G401.6 (cell line): ENCODE measurements at regions not wholly inside any gene's neighbourhood (a gene's known extent, or its start where the extent isn't known, plus 50 kb on each side); places are given as distances from the start of the nearest gene placed in this dataset.

Experiments used
- FAIRE-seq: peaks from 2 replicates; lab custom pipeline; 2012; peaks lifted over from hg19 to GRCh38; lab: Jason Lieb, UNC

DNA sequence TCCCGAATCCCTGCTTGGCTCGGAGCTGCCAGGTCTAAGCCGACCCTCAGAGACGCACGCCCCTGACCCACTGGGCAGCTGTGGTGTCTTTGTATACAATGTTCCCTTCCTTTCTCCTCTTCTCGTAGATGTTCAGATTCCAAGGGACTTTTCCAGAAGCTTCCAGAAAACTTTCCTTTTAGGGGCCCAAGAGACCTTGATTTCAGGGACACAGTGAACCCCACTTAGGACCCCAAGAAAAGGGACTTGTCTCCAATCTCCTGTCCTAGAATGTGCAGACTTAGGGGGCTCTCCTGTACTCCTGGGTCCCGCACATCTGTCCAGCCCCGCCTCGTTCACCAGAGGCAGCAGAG lies 103.5 kb downstream of the EDN3 start:
- FAIRE-seq: no peak

DNA sequence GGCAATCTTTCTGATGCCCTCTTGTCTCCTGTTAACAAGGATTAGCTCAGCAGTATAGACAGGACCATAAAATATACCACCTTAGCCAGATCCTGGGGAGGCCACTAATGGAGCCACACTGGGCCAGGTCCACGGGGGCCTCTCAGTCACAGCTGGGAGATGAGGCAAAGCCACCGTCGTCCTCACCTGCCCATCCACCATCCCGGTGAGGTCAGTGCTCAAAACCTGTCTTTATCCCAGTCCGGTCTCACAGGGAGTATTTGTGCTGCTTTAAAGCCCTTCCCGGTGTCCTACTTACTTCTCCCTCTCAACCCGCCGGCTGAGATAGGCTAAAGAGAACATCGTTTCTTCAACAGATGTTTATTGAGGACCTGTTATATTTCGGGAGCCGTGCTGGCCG lies 104.3 kb downstream of the EDN3 start:
- FAIRE-seq: no peak

- no peak for FAIRE-seq
Observed at GRCh38 chr20:59405226-59406200, 105.1 kb downstream of the EDN3 start.

DNA sequence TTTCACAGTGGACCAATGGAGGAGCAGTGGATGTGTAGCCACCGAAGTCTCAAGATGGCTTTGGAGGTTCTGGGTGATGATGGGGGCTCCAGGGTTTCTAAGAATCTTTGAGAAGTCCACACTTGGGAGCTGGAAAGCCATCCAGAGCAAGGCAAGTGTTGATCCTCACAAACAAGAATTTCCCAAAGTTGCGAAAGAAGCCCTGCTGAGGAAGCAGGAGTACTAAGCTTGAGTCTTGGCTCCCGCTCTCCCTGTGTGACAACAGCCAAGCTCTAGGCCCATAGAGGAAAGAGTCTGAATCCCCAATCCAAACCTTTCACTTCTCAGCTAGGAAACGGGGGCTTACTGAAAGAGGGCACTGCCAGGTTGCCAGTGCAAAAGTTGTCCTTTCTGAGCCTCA lies 106.0 kb downstream of the EDN3 start:
- FAIRE-seq: no peak

- FAIRE-seq: no peak
Observed at GRCh38 chr20:59411170-59411569, 110.8 kb downstream of the EDN3 start.

GRCh38 chr20:59411589-59411988 lies 111.2 kb downstream of the EDN3 start:
- no peak for FAIRE-seq

- no peak for FAIRE-seq
Observed at GRCh38 chr20:59412181-59412580, 111.8 kb downstream of the EDN3 start.

DNA sequence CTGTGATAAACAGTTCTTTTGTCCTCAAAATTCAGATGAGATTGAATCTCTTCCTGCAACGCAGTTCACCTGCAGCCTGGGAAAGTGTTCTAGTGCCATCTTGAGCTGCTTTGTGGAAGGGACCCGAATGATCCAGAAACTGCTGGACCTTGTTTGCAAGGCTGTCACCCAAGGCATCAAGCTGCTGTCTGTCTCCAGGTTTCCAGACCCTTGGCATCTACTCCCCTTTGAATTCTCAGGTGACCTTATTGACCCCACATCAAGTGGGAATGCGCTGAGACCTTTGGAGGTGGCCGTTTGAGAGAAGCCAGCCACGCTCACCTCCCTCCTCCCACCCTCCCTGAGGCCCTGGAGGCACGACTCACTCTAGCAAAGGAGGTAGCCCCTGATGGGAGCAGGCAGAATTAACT lies 112.5 kb downstream of the EDN3 start:
- FAIRE-seq: no peak

- no peak for FAIRE-seq
Observed at GRCh38 chr20:59413326-59413865, 113.0 kb downstream of the EDN3 start.

DNA sequence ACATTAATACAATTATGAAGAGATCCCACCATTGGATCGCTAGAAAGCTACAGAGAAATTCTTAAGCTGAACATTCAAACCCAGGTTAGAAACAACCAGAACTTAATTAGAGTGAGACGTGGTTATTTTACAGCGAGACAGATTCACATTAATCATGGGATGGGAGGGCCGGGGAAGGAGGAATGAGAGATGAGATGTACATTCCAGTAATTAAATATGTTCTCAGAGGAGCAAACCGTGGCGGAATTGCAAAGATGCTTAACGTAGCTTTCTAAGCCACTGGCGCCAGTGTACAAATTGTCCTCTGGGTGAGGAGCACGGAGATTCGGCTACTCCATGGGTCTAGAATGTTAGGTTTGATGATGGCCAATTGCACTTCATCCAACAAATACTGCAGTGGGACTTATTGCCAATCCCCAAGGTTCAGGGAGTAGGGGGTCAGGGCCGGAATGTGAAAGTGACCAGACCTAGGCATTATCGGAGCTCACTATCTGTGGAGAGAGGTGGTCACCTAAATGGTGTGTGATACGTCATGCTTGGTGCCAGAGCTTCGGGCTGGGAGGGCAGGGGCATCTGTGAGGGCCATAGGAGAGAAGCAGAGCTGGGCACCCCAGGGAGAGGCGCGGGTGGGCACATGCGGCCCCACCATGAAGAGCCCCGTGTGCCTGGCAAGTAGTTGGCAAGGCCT lies 114.7 kb downstream of the EDN3 start:
- no peak for FAIRE-seq

- FAIRE-seq: no peak
Observed at GRCh38 chr20:59416916-59417315, 116.5 kb downstream of the EDN3 start.

DNA sequence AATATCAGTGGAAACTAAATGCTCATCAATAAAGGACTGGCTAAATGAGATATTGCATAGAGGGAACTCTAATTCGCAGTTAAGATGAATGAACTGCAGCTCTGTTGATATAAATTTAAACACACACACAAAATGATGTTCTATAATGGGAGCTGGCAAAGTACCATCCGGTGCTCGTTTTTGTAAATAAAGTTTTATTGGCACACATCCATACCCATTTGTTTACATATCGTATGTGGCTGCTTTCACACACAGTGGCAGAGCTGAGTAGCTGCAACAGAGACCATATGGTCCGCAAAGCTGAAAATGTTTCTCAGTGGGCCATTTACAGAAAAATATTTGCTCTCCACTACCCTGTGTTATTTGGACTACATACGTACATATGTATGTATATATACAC lies 120.7 kb downstream of the EDN3 start:
- no peak for FAIRE-seq

- FAIRE-seq: no peak
Observed at GRCh38 chr20:59421920-59422637, 121.7 kb downstream of the EDN3 start.

DNA sequence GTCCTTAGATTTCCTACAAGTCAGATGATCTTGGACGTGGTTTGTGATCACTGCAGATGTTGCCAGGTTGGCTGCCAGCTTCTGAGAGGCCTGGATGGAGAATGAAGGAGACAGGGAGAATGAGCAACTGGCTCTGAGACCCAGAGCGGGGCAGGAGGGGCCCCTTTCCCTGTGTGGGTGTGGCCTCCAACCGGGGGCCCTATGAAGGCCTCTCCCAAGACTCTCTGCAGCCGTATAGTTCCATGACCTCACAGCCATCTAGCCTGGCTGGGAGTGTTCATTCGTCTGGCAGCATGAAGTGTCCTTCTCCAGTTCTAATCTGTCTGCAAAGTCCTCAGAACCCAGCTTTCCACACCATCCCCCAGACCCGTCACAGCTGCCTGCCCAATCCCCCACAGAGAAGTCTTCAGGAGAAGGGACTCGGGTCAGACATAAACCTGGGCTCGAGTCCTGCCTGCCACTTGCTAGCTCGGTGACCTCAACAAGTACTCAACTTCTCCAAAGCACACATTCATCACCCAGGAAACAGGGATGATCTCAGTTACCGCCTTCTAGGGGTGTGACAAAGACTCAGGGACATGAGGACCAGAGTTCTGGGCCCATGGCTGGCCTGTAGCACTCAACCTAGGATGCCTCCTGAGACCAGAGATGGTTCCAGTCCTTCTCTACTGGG lies 122.6 kb downstream of the EDN3 start:
- FAIRE-seq: no peak

DNA sequence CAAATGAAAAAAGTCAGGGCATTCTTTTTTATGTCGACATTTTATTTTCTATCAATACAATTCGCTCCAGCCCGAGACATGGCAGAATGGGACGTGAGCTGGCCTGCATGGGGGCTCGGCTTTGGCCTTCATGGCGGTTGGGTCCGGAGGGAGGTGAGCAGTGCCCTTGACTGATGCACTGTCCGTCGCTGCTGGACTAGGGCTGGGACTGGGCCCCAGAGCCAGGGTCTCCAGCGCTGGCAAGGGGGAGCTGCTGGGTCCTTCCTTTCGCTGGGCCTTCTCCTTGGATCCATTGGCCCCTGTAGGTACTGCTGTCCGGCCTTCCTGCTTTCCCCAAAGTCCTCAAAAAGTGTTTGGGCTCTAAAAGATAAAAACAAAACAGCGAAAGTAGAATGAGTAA lies 124.6 kb downstream of the EDN3 start:
- no peak for FAIRE-seq

DNA sequence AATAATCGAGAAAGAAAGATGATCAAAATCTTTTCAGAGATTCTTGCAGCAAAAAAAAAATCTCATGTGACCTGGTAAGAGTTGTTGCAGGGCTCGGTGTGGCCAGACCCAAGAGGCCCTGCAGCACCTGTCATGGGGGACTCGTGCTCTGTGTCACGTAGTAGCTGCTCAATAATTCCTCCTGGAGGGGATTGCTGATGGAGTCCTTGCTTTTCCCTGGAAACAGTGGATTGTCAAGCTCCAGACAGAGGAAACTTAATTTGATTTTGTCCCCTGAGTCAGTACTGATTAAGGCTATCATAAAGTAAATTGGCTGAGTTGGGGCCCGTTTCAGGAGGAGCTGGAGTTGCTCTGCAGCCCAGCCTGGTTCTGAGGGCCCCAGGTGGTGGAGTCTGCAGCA lies 125.2 kb downstream of the EDN3 start:
- no peak for FAIRE-seq

DNA sequence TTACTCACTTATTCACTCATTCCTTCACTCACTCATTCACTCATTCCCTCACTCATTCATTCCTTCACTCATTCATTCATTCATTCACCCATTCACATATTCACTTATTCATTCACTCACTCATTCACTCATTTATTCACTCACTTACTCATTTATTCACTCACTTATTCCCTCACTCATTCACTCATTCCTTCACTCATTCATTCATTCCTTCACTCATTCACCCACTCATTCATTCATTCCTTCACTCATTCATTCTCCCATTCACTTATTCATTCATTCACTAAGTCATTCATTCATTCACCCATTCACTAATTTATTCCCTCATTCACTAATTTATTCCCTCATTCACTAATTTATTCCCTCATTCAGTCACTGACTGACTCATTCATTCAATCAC lies 127.6 kb downstream of the EDN3 start:
- no peak for FAIRE-seq

DNA sequence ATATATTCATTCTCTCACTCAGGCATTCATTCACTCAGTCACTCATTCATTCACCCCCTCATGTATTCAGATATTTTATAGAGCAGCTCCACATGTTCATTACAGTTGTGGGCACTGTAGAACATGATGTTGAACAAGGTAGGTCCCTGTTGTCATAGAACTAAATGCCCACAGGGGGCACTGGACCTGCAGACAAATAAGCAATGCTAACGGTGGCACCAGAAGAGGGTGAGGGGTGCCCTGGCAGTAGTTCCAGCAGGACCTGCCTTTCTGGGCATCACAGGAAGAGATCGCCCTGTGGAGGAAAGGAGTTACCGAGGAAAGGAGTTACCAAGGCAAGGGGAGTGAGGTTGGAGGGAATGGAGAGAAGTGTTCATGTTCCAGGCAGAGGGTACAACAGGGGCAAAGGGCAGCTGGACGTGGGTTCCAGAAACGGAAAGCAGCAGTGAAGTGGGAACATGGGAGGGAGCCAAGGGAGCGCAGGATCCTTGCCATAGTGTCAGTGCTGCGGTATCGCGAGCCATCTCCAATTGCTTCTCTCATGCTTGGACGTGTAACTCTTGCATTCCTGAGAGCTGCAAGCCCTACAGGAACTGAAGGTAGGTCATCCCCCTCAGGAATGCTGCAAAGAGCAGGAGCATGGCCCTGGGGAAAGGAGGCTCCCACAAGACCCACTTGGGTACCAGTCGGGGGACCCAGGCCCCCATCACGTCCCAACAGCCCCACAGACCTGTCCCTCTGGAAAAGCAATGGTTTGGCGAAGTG lies 128.2 kb downstream of the EDN3 start:
- FAIRE-seq: no peak

GRCh38 chr20:59429396-59429795 lies 129.0 kb downstream of the EDN3 start:
- FAIRE-seq: no peak

DNA sequence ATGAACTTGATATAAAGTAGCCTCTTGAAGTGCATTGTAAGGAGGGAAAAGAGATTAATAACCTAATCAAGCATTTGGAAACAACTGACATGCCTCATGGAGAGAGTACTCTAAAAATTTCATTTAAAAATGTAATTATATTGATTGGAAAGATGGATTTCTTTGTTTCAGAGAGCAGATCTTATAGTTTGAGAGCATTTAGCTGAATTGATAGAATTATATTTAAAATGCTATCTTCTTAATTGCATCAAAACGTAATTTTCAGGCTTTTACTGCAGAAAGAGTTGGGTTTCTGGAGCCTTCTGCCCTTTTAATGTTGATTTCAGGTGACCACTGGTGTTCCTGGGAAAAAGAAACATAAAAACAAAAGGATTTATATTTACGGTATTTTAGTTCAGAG lies 130.6 kb downstream of the EDN3 start:
- FAIRE-seq: no peak

DNA sequence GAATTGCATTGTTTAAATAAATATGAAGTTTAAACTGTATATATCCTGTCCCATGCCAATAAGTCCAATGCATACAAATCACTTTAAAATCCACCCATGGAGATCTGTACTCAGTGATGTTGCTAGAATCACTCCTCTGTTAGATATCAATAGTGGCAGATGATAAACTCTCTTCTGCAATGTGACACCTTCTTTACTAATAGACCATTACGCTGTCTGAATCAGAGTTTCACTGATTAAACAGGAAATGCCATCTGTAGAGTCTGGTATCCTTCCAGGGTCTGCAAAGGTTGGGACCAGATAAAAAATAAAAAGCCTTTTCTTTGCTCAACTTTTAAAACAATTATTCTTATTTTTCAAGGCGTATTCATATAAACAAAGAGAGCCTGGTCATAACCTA lies 134.5 kb downstream of the EDN3 start:
- no peak for FAIRE-seq
